ENCODE measurements at regions not wholly inside any gene's neighbourhood (a gene's known extent, or its start where the extent isn't known, plus 50 kb on each side); places are given as distances from the start of the nearest gene placed in this dataset.

DNA sequence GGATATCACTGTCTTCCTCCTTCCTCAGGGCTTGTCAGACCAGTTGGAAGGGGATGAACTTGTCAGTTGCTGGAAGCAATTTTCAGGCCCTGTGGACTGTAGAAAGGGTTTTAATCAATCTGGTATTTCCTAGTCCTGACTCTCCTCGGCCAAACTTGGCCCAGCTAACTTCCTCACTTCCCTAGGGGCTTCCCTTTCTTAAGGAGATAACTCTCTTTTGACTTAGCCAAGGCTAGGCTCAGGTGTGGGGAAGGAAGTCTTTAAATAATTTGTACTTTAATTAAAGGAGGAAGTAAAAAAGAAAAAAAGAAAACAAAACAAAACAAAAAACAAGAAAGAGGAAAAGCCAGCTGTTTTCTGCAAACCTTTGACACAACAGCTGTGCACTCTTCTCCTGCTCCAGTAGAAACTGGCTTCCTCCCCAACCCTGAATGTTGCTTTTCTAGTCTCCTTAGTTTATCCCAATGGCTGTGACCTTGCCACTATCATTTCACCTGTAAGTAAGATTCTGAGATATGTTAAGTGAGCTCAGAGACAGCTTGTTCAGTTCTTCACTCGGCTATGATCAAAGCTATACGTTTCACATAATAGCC, 53.0 kb upstream of the ST3GAL6 start:
- TF ChIP-seq REST (IDR thresholded peaks at IDR 0.05; ENCODE audit: insufficient read depth in 1 of 2, low read depth in 2 of 2, low read length in 1 of 2) (no peak), CTCF (IDR thresholded peaks at IDR 0.05) (no peak)

Measured in Panc1 (cell line).